ENCODE measurements at regions not wholly inside any gene's neighbourhood (a gene's known extent, or its start where the extent isn't known, plus 50 kb on each side); places are given as distances from the start of the nearest gene placed in this dataset.

- no peaks in the 10 kb centered on the region for H3K4me1 ChIP-seq
- H3K27me3 ChIP-seq: no peaks in the 10 kb centered on the region
- no peak for DNase-seq (ENCODE audit: low spot score in 2 of 2)
- H3K4me3 ChIP-seq: no peak overlapping the region
- intact Hi-C loops (cut with DNase I): no loop called here
- H3K27ac ChIP-seq: no peak overlapping the region
- H3K9me3 ChIP-seq: no peaks in the 10 kb centered on the region
- no peak for TF ChIP-seq CTCF (IDR thresholded peaks at IDR 0.05)
- no peaks in the 10 kb centered on the region for H3K36me3 ChIP-seq
Observed at GRCh38 chr5:103498800-103499551, 63.6 kb downstream of the NUDT12 start.

- H3K4me1 ChIP-seq: no peaks in the 10 kb centered on the region
- no peak overlapping the region for H3K27ac ChIP-seq
- no peak for TF ChIP-seq CTCF (IDR thresholded peaks at IDR 0.05)
- H3K27me3 ChIP-seq: no peaks in the 10 kb centered on the region
- intact Hi-C loops (cut with DNase I): no loop called here
- no peak for DNase-seq (ENCODE audit: low spot score in 2 of 2)
- H3K9me3 ChIP-seq: no peaks in the 10 kb centered on the region
- no peaks in the 10 kb centered on the region for H3K36me3 ChIP-seq
- no peak overlapping the region for H3K4me3 ChIP-seq
Observed at GRCh38 chr5:103498211-103498610, 64.4 kb downstream of the NUDT12 start.

- TF ChIP-seq CTCF (IDR thresholded peaks at IDR 0.05): no peak
- no peak overlapping the region for H3K4me3 ChIP-seq
- intact Hi-C loops (cut with DNase I): no loop called here
- no peaks in the 10 kb centered on the region for H3K9me3 ChIP-seq
- no peak for DNase-seq (ENCODE audit: low spot score in 2 of 2)
- no peak overlapping the region for H3K27ac ChIP-seq
- no peaks in the 10 kb centered on the region for H3K36me3 ChIP-seq
- H3K4me1 ChIP-seq: no peaks in the 10 kb centered on the region
- H3K27me3 ChIP-seq: no peaks in the 10 kb centered on the region
Observed at GRCh38 chr5:103497781-103498180, 64.8 kb downstream of the NUDT12 start.

GRCh38 chr5:103490030-103490739, 72.4 kb downstream of the NUDT12 start:
- intact Hi-C loops (cut with DNase I): no loop called here
- Histone ChIP-seq H3K36me3 (no peaks in the 10 kb centered on the region), H3K4me1 (no peaks in the 10 kb centered on the region), H3K27ac (no peak overlapping the region), H3K9me3 (no peaks in the 10 kb centered on the region), H3K27me3 (no peaks in the 10 kb centered on the region), H3K4me3 (no peak overlapping the region)
- DNase-seq (ENCODE audit: low spot score in 2 of 2): no peak
- no peak for TF ChIP-seq CTCF (IDR thresholded peaks at IDR 0.05)

GRCh38 chr5:103489307-103489706, 73.3 kb downstream of the NUDT12 start:
- Histone ChIP-seq H3K4me3 (no peak overlapping the region), H3K36me3 (no peaks in the 10 kb centered on the region), H3K9me3 (no peaks in the 10 kb centered on the region), H3K27me3 (no peaks in the 10 kb centered on the region), H3K4me1 (no peaks in the 10 kb centered on the region), H3K27ac (no peak overlapping the region)
- DNase-seq (ENCODE audit: low spot score in 2 of 2): no peak
- intact Hi-C loops (cut with DNase I): no loop called here
- TF ChIP-seq CTCF (IDR thresholded peaks at IDR 0.05): no peak
